Large intestine (tissue), 3 donors: ENCODE measurements at regions not wholly inside any gene's neighbourhood (a gene's known extent, or its start where the extent isn't known, plus 50 kb on each side); places are given as distances from the start of the nearest gene placed in this dataset.

Experiments used
- DNase-seq, 2 donors: peaks; one replicate each; pipeline versions ENCODE4 v3.0.0 to v3.0.0-alpha.2; 2013
- H3K27ac ChIP-seq: one replicate; pipeline ENCODE4 v1.5.1; 2013; ENCODE audit warnings: low read length
- H3K27me3 ChIP-seq: 2 replicates; pipeline ENCODE4 v1.6.1; 2013; ENCODE audit warnings: low read length; ENCODE audit not compliant: control insufficient read depth, insufficient read depth
- H3K36me3 ChIP-seq: 2 replicates; pipeline ENCODE4 v1.6.1; 2013; ENCODE audit warnings: low read length; ENCODE audit not compliant: control insufficient read depth, insufficient read depth
- H3K4me1 ChIP-seq: one replicate; pipeline ENCODE4 v1.6.1; 2013; ENCODE audit warnings: low read length; ENCODE audit not compliant: control insufficient read depth, insufficient read depth
- H3K4me3 ChIP-seq: one replicate; pipeline ENCODE4 v1.5.1; 2013; ENCODE audit warnings: low read length
- H3K9me3 ChIP-seq: one replicate; pipeline ENCODE4 v1.6.1; 2013; ENCODE audit warnings: mild to moderate bottlenecking, low read depth, low read length, moderate library complexity; ENCODE audit not compliant: control insufficient read depth
- WGBS: methylation state at CpG from one replicate; pipeline ENCODE4 v1.1.5; 2013; ENCODE audit warnings: low lambda C conversion rate; ENCODE audit not compliant: insufficient coverage; 5-methylcytosine and 5-hydroxymethylcytosine counted together

- Histone ChIP-seq H3K4me1 (no peaks in the 10 kb centered on the region), H3K9me3 (no peaks in the 10 kb centered on the region), H3K27ac (no peak overlapping the region), H3K27me3 (no peaks in the 10 kb centered on the region), H3K36me3 (no peaks in the 10 kb centered on the region), H3K4me3 (no peak overlapping the region)
- no peak for DNase-seq
- WGBS = 80% methylated on average over 1 of the region's 2 CpGs
Observed at GRCh38 chr5:118042076-118042475, 946.3 kb downstream of the DTWD2 start.

GRCh38 chr5:118040496-118040895 lies 947.9 kb downstream of the DTWD2 start:
- no peak overlapping the region for H3K27ac ChIP-seq
- no peaks in the 10 kb centered on the region for H3K27me3 ChIP-seq
- no peak for DNase-seq
- no peak overlapping the region for H3K4me3 ChIP-seq
- no peaks in the 10 kb centered on the region for H3K9me3 ChIP-seq
- no peaks in the 10 kb centered on the region for H3K4me1 ChIP-seq
- no CpG with 5 or more reads among the region's 1 CpG for WGBS
- H3K36me3 ChIP-seq = no peaks in the 10 kb centered on the region

- H3K36me3 ChIP-seq = no peaks in the 10 kb centered on the region
- peaks cover 8% of the 10 kb centered on the region for H3K9me3 ChIP-seq
- no CpG with 5 or more reads among the region's 31 CpGs for WGBS
- H3K4me1 ChIP-seq = no peaks in the 10 kb centered on the region
- no peak for DNase-seq
- H3K27ac ChIP-seq = no peak overlapping the region
- no peak overlapping the region for H3K4me3 ChIP-seq
- no peaks in the 10 kb centered on the region for H3K27me3 ChIP-seq
Observed at GRCh38 chr5:118033686-118034338, 954.5 kb downstream of the DTWD2 start.

GRCh38 chr5:118029807-118030206 lies 958.5 kb downstream of the DTWD2 start:
- H3K36me3 ChIP-seq = no peaks in the 10 kb centered on the region
- WGBS = no CpG with 5 or more reads among the region's 1 CpG
- peak in 1 of 2 donors; percentile 5 for DNase-seq

GRCh38 chr5:118022062-118022461 lies 966.3 kb downstream of the DTWD2 start:
- Histone ChIP-seq H3K27me3 (no peaks in the 10 kb centered on the region), H3K9me3 (no peaks in the 10 kb centered on the region), H3K4me1 (no peaks in the 10 kb centered on the region), H3K27ac (no peak overlapping the region), H3K36me3 (no peaks in the 10 kb centered on the region), H3K4me3 (no peak overlapping the region)
- DNase-seq = no peak
- WGBS = 53% methylated on average over 2 of the region's 2 CpGs

More at GRCh38 chr5:118029807-118030206, 958.5 kb downstream of the DTWD2 start:
- Histone ChIP-seq H3K9me3 (peaks cover 8% of the 10 kb centered on the region), H3K4me1 (no peaks in the 10 kb centered on the region), H3K27me3 (no peaks in the 10 kb centered on the region), H3K27ac (no peak overlapping the region), H3K4me3 (no peak overlapping the region)

- Histone ChIP-seq H3K27ac (no peak overlapping the region), H3K4me1 (no peaks in the 10 kb centered on the region), H3K9me3 (no peaks in the 10 kb centered on the region), H3K4me3 (no peak overlapping the region), H3K27me3 (no peaks in the 10 kb centered on the region), H3K36me3 (no peaks in the 10 kb centered on the region)
- no CpG with 5 or more reads among the region's 5 CpGs for WGBS
- DNase-seq = no peak
Observed at GRCh38 chr5:118017536-118017935, 970.8 kb downstream of the DTWD2 start.

- no peak overlapping the region for H3K4me3 ChIP-seq
- no peaks in the 10 kb centered on the region for H3K4me1 ChIP-seq
- DNase-seq = no peak
- no peaks in the 10 kb centered on the region for H3K36me3 ChIP-seq
- H3K27ac ChIP-seq = no peak overlapping the region
- no peaks in the 10 kb centered on the region for H3K9me3 ChIP-seq
- no peaks in the 10 kb centered on the region for H3K27me3 ChIP-seq
Observed at GRCh38 chr5:118016396-118016795, 972.0 kb downstream of the DTWD2 start.

- no peak overlapping the region for H3K27ac ChIP-seq
- no peaks in the 10 kb centered on the region for H3K9me3 ChIP-seq
- no peak for DNase-seq
- H3K4me1 ChIP-seq = no peaks in the 10 kb centered on the region
- H3K36me3 ChIP-seq = no peaks in the 10 kb centered on the region
- H3K27me3 ChIP-seq = no peaks in the 10 kb centered on the region
- 80% methylated on average over 1 of the region's 2 CpGs for WGBS
- H3K4me3 ChIP-seq = no peak overlapping the region
Observed at GRCh38 chr5:118015511-118015910, 972.8 kb downstream of the DTWD2 start.

- Histone ChIP-seq H3K27ac (no peak overlapping the region), H3K4me3 (no peak overlapping the region), H3K4me1 (no peaks in the 10 kb centered on the region), H3K36me3 (no peaks in the 10 kb centered on the region), H3K27me3 (no peaks in the 10 kb centered on the region), H3K9me3 (no peaks in the 10 kb centered on the region)
- no peak for DNase-seq
- WGBS = 100% methylated on average over 1 of the region's 1 CpG
Observed at GRCh38 chr5:118009741-118010297, 978.5 kb downstream of the DTWD2 start.

- Histone ChIP-seq H3K36me3 (no peaks in the 10 kb centered on the region), H3K27ac (no peak overlapping the region), H3K9me3 (no peaks in the 10 kb centered on the region), H3K4me3 (no peak overlapping the region), H3K4me1 (no peaks in the 10 kb centered on the region), H3K27me3 (no peaks in the 10 kb centered on the region)
- no CpG with 5 or more reads among the region's 1 CpG for WGBS
- DNase-seq = no peak
Observed at GRCh38 chr5:118008779-118009178, 979.6 kb downstream of the DTWD2 start.

- no peak for DNase-seq
- no CpG with 5 or more reads among the region's 1 CpG for WGBS
Observed at GRCh38 chr5:118007262-118007661, 981.1 kb downstream of the DTWD2 start.

More at GRCh38 chr5:118007262-118007661, 981.1 kb downstream of the DTWD2 start:
- no peak overlapping the region for H3K27ac ChIP-seq
- H3K9me3 ChIP-seq = no peaks in the 10 kb centered on the region
- no peaks in the 10 kb centered on the region for H3K27me3 ChIP-seq
- H3K36me3 ChIP-seq = no peaks in the 10 kb centered on the region
- no peak overlapping the region for H3K4me3 ChIP-seq
- no peaks in the 10 kb centered on the region for H3K4me1 ChIP-seq
